Globus pallidus (tissue), 1 donor: ENCODE measurements at regions not wholly inside any gene's neighbourhood (a gene's known extent, or its start where the extent isn't known, plus 50 kb on each side); places are given as distances from the start of the nearest gene placed in this dataset.
A peak's percentile ranks its signal among the peaks of the same experiment; 100 is the strongest.
"Not testable (repeated sequence)": the region's sequence is repeated elsewhere in the genome, so short reads cannot be mapped to it uniquely, and the experiment has no call there.

Experiments used
- DNase-seq: peaks from one replicate; pipeline ENCODE4 v3.0.0-alpha.2; 2015; ENCODE audit warnings: low spot score

DNA sequence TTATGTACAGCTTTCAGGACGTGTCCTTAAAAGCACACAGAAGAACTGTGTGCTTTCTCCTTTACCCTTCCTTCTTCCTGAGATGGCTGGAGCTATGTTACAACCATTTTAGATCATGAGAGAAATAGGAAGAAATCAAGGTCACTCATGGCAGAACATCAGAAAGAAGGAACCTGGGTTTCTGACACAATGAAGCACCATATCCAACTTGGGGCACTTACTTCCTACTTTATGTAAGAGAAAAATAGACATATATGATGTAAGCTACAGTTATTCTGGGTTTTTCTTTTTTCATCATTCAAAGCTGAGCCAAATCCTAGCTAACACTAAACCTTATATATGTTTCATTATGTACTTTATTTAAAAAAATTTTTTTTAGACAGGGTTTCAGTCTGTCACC is 79.5 kb downstream of the FAM161A start:
- DNase-seq = no peak

DNA sequence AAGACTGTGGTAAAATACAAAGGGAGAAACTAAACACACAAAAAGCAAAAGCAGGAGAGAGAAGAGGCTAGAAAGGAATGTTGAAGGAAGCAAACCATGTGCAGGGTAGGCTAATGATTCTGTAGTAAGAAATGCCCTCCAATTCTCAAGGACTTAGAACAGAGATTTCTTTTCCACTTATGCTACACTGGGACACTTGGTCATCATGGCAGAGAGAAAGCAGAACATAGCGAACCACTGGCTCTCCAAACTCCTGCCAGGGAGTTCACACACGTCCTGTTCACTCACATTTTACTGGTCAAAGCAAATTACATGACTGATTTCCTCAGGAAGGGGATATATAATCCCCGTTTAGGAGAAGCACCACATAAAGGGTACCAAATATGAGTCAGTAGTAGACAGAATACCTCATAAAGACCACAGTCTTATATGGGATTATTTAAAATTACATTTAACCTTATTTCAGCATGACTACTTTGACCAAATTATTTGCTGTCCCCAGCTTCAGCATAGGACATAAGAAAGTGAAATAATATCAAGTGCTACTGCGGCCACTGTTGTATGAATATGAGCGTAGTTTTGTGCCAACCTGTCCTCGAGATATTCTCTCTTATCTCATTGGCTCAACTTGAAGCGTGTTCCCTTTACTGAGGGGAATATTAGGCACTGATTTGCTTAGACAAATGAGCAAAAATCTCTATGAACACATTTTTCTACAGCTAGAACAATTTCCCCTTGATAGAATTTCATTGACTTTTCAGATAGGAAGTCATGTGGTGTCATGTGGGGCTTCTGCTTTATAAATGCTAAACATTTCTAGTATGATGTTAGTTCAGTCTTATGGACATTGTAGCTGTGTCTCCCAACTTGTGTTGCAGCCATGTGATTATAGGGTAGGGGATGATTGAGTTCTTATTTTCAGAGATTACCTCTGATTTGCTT is 81.7 kb downstream of the FAM161A start:
- DNase-seq = no peak

DNA sequence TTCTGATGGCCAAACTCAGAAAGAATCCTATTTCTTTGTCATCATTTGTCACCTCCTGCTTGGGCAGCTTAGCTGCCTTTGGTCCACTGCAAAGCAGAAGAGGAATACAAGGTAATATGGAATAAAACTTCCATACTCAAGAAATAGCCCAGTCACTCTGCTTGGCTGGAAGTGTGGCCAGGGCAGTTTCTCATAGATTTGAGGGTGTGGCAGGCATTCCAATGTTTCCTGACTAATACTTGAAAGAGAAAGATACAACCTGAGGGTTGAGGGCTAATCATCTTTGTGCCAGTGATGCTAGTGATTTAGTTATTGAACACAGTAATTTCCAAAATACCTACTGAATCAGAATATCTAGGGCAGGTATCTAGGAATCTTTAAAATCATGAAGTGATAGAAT is 83.1 kb downstream of the FAM161A start:
- DNase-seq = no peak

DNA sequence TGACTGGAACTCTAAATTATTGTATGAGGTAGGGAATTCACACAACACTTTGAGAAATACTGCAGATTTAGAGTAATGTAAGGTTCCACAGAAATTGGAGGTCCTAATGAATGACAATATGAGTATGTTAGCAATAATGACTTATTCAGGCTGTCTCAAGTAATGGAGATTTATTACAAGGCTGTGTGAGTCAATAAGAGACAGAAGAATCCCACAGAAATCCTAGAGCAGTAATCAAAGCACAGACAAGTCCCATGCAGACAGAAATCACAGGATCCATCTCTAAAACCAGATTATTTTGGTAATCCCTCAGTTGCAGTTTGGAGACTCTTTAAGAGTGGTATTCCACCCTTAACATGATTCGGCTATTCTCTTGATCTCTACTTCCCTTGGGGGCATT is 83.6 kb downstream of the FAM161A start:
- no peak for DNase-seq

DNA sequence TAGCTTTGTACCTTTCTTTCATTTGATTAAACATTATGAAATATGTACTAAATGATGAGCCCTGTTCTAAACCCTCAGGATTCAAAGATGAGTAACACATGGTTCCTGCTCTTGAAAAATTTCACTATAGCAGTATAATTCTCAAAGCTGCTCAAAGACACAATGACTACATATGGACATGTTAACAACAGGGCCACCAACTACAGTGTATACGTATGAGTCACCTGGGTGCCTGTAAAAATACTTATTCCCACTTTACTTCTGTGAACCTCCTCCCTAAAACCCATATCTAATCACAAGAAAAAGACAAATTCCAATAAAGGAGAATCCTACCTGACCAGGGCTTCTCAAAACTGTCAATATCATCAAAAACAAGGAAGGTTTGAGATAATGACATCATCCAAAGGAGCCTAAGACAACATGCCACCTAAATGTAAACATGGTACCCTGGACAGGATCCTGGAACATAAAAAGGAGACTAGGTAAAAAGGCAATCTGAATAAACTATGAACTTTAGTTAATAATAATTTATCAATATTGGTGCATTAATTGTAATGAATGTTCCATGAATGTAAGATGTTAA is 84.7 kb downstream of the FAM161A start:
- DNase-seq = no peak

DNA sequence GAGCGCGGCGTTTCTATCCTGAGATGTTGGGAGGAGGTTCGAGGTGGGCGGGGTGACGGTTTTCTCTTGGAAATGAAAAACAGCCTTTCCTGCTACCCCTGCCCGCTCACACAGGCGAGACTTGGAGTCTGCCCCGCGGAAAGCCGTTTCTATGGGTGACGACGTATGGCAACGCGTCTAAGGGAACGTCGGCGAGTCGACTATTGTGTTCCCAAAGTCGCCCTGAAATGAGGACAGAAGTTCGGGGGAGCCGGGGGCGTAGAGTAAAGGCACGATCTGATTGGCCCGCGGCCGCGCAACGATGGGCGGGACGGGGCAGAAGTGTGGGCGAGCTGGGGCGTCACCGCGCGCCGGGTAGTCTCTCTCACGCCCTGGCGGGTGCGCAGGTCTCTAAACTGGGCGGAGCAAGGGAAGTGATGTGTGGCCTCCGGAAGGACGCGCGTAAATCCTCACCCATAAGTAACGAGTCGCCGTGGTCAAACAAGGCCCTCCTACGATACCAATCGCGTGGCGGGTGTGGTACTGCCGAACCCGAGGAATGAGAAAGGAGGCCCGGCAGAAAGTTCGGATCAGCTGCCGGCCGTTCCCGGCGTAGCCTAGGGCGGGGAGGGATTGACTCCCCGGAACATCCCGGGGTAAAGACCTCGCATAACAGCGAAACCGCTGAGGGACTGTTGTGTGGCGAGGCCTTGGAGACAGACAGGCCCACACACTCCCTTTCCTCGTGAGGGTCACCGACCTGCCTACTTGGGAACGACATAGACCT is 89.6 kb downstream of the FAM161A start:
- DNase-seq = peak; percentile 99

DNA sequence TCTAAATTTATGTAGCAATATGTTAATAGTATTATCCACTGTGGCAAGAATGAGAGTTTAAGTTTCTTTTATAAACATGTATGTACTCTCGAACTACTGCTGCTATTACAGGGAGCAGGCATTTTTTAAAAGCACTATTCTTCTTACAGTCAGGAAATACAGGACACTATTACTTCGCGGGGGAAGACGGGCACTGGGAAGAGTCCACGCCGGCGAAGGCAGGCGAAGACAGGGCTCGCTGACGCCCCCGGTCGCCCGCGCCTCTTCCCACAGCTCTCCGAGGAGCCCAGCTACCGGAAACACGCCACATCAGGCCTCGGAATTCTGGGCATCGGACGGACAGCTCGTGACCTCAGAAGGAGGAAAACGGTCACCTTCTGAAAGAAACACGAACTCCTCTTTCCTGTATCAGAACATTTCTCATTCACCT is 90.2 kb downstream of the FAM161A start:
- peak; percentile 82 for DNase-seq

DNA sequence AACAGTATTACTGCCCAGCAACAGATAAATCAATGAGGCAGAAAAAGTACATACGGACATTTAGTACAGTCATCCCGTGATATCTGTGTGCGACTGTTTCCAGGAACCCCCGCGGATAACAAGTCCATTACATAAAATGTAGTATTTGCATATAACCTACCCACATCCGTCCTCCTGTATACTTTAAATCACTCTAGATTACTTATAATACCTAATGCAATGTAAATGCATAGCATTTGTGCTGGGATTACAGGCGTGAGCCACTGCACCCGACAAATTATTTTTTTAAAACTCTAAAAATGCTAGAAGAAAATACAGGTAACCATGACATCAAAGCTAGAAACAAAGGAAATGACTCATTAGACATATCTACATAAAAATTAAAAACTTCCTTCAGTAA is 91.6 kb downstream of the FAM161A start:
- no peak for DNase-seq

DNA sequence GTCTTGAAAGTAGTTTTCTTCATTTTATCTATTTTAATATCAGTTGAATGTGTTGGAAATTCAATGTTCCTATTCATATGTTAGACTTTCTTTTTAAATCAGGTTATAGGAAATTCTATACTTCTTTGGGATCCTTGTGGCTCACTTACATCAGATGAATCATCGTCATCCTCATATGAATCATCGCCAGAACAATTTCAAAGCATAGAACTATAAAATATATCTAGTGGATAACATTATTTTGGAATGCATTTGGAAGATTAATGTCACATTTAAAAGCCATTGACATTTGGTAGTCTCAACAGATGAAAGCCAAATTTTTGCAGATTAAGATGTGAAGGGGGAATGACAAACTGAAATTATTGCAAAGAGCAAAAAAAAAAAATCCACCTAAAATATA is 94.1 kb downstream of the FAM161A start:
- DNase-seq = no peak

DNA sequence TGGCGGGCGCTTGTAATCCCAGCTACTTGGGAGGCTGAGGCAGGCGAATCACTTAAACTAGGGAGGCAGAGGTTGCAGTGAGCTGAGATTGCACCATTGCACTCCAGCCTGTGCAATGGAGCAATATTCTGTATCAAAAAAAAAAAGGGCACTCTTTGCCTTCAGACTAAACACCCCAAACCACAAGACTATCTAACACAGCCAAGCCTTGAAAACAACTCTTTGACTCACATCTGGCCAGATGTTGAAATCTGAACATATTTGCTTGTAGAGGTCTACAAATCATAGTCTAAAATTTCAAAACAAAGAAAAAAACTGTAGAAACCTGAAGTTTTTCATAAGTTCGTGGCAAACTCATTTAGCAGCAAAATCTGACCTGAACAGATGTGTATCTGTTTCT is 94.9 kb downstream of the FAM161A start:
- no peak for DNase-seq

DNA sequence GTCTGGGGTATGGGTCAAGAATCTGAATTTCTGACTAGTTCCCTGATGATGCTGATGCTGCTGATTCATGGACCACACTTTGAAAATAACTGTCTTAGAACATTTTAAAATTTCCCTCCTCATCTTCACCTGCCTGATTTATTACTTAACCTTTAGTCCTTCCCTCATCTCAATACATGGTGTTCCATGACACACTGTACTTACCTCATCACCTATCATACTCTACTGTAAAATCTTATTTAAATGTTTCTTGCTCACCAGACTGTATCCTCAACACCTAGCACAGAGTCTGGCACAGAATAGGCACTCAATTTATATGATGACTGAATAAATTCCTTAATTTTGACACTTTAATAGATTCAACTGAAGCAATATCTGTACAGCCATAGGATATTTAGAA is 95.7 kb downstream of the FAM161A start:
- DNase-seq = no peak

DNA sequence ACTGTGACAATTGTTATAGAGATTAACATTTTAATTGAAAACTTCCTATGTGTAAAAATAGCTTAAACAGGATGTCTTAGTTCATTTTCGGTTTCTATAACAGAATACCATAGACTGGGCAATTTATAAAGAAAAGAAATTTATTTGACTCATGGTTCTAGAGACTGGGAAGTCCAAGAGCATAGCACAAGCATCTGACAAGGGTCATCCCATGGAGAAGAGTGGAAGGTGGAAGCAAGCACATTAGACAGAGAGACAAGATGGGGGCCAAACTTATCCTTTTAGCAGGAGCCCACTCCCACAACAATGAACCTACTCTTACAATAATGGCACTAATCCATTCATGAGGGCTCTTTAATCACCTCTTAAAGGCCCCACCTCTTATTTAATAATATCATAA is 100.3 kb downstream of the FAM161A start:
- no peak for DNase-seq

DNA sequence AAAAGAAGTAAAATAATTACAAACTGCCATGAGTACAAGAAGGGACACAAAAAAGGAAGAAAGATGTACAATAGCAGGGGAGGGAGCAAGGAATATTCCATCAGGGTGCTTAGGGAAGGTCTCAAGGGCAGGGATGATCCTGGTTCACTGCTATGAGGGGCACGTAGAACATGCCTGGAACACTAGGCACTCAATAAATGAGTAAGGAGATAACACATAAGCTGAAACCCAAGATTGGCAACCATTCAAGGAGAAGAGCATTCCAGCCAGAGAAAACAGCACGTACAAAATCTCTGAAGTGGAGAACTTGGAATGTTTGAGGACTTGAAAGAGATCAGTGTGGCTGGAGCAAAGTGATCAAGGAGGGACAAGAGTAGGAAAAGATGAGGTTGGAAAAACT is 103.2 kb downstream of the FAM161A start:
- DNase-seq = no peak

DNA sequence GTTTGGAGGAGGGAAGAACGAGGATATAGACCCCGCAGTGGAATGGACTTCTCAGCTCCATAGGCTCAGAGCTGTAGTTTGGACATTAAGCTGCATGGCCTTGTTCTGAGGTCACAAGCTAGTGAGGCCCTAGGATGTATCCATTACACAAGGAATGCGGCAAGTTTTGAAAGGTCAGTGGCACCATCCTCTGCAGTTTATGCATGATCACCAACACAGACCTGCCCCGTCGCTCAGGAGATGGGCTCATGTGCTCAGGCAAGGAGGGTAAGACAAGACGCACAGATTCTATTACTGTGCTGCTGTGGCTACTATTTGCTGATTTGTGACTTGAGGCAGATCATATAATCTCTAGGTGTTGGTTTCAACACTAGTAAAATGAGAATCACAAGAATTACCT is 110.9 kb downstream of the FAM161A start:
- DNase-seq = no peak

DNA sequence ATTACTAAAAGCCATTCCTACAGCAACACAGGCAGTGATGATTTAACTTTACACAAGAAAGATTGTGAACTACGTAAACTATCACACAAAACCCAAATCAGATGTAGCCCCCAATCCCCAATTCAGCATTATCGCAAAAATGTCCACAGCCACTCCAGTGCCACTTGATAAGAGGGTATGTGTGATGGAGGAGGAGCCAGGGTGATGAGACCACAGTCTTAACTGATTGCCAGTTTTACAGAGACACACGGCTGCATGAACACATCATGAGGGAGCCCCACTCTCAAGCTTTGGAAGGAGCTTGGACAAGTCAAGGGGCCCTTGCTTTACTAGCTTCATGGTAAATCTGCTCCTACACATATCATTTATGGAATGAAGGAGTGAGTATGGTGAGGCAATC is 116.0 kb downstream of the FAM161A start:
- DNase-seq = no peak

DNA sequence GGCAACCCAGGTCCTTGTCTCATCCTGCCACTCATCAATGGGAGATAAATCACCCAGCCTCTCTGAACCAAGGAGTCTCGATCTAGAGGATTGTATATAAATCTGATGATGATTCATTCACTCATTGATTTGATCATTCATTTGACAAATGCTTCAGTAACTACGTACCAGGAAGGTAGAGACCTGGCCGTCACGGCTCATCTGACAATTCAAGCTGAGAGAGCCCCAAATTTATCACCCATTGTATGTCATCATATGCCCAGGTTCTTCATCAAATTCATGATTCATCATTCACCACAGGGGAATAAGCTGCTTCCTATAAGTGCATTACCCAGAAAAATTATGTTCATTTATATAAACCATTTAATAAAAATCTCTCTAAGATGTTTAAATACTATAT is 116.9 kb downstream of the FAM161A start:
- no peak for DNase-seq

DNA sequence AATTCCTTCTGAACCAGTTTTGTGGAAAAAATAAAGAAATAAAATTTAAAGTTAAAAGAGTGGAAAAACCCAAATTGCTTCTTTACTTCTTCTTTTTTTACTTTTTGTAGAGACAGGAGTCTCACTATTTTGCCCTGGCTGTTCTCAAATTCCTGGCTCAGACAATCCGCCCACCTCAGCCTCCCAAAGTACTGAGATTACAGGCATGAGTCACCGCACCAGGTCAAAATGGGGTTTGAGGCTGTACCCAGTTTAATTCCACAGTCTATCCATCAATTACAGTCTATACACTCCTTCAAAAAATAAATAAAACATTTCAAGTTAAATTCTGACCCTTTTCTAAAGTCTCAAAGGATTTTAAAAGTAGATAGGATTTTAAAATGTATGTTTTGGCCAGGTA is 120.3 kb downstream of the FAM161A start:
- no peak for DNase-seq

DNA sequence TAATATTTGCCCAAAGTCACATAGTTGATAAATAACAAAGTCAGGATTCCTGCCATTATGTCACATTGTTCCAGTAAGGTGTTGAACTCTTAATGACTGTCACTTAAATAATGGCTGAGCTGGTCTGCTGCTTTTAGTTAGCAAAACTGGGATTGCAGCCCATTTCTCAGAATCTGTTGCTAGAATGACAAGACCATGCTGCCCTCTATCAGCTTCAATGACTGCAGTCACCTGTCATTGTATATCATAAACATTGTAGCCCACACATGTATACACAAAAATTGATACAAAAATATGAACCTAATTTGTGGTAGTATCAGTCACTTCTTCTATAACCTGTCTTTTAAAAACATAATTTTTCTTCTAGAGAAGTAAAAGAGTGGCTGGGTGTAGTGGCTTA is 121.1 kb downstream of the FAM161A start:
- DNase-seq = no peak

DNA sequence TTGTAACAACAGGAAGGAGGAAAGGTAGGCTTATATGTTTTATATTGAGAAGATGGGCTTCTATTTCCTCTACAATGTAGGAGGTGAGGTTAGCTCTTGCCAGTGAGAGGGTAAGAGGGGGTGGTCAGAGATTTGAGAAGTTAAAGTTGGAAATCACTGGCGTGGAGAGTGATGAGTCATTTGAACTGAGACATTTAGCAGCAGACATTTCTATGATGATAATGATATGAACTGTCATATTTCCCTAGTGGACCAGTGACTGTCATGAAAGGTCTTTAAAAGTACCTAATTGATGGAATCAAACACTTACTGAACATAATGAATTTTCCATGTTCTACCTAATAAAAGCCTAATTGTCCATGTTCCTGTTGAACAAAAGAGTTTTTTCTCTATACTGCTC is 126.1 kb downstream of the FAM161A start:
- no peak for DNase-seq

DNA sequence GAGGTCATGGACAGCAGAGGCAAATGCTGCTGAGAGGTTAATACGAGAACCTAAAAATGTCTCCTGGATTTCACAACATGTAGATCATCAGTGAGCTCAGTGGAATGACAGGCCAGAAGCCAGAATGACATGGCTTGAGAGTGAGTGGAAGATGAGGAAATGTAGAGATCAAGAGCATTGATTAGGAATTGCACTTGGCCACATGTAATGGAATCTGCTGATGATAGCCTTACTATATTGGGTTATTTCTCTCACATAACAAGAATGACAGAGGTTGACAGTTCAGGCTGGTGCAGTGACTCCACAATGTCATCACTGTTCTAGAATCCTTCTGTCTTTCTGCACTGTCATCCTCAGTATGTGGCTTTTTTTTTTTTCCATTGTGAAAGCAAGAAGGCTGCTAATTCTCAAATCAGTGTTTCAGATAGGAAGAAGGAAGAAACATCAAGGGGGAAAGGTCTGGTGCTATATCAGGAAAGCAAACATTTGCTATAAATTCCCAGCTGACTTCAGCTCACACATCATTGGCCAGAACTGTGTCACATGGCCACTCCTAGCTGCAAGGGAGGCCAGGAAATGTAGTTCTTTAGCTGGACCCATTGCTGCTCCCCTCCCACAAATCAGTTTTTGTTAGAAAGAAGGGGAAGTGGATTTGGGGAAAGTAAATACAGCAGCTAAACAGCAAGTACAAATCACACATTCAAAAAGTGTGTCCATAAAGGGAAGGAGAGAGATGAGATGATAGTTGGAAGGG is 127.2 kb downstream of the FAM161A start:
- DNase-seq = no peak

DNA sequence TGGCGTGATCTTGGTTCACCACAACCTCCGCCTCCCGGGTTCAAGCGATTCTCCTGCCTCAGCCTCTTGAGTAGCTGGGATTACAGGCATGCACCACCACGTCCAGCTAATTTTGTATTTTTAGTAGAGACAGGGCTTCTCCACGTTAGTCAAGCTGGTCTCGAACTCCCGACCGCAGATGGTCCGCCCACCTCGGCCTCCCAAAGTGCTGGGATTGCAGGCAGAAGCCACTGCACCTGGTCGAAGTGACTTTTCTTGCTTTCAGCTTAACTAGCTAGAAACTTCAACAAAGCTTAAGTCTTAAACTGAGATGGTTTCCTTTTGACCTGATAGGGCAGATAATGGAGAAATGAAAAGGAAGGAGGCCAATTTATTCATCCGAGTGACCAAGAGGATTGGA is 130.5 kb downstream of the FAM161A start:
- not testable (repeated sequence) for DNase-seq

DNA sequence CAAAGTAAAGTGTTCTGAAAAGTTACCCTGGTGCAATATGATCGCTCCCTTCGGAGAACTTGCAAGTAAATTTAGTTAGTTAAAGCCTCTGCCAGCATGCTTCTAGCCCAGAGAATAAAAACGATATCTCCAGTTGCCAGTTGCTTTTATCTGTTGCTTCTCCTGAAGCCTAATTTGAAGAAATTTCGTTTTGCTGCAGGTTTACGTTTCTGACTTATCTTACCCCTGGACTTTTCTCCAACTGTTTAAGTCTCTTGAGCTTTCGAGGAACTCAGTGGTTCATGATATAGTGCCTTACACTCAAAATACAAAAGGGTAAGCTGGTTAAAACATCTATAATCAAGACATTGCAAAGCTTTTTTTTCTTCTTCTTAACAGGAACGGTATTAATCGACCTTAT is 131.1 kb downstream of the FAM161A start:
- DNase-seq = no peak
